Stimulated activated CD4-positive, alpha-beta T cell treated with anti-CD3 and anti-CD28 coated beads, TNF-alpha, amount 100 ng/mL, for 48 hours (primary cell): ENCODE measurements at regions not wholly inside any gene's neighbourhood (a gene's known extent, or its start where the extent isn't known, plus 50 kb on each side); places are given as distances from the start of the nearest gene placed in this dataset.
"Not testable (repeated sequence)": the region's sequence is repeated elsewhere in the genome, so short reads cannot be mapped to it uniquely, and the experiment has no call there.

Source experiments
- DNase-seq, 3 donors: peaks; one replicate each; pipeline ENCODE4 v3.0.0-alpha.2; 2020; ENCODE audit warnings: low read depth in 3 of 3

- DNase-seq: no peak
Observed at GRCh38 chr7:113392841-113393540, 274.6 kb upstream of the SMIM30 start.

GRCh38 chr7:113392421-113392820 lies 274.1 kb upstream of the SMIM30 start:
- no peak for DNase-seq

GRCh38 chr7:113389112-113389646 lies 270.8 kb upstream of the SMIM30 start:
- DNase-seq: no peak

- no peak for DNase-seq
Observed at GRCh38 chr7:113383638-113384037, 265.3 kb upstream of the SMIM30 start.

- no peak for DNase-seq
Observed at GRCh38 chr7:113379746-113380145, 261.4 kb upstream of the SMIM30 start.

GRCh38 chr7:113374955-113375354 lies 256.6 kb upstream of the SMIM30 start:
- no peak for DNase-seq

GRCh38 chr7:113373863-113374262 lies 255.5 kb upstream of the SMIM30 start:
- no peak for DNase-seq

- no peak for DNase-seq
Observed at GRCh38 chr7:113371416-113372043, 253.2 kb upstream of the SMIM30 start.

- no peak for DNase-seq
Observed at GRCh38 chr7:113370910-113371309, 252.6 kb upstream of the SMIM30 start.

GRCh38 chr7:113368256-113368655 lies 249.9 kb upstream of the SMIM30 start:
- no peak for DNase-seq

GRCh38 chr7:113367041-113367586 lies 248.8 kb upstream of the SMIM30 start:
- no peak for DNase-seq

- DNase-seq: no peak
Observed at GRCh38 chr7:113366122-113366521, 247.8 kb upstream of the SMIM30 start.

GRCh38 chr7:113349339-113349738 lies 231.0 kb upstream of the SMIM30 start:
- DNase-seq: no peak

- no peak for DNase-seq
Observed at GRCh38 chr7:113339661-113340060, 221.3 kb upstream of the SMIM30 start.

- no peak for DNase-seq
Observed at GRCh38 chr7:113338071-113338696, 219.8 kb upstream of the SMIM30 start.

GRCh38 chr7:113336838-113337237 lies 218.5 kb upstream of the SMIM30 start:
- DNase-seq: not testable (repeated sequence)

- no peak for DNase-seq
Observed at GRCh38 chr7:113331155-113331898, 213.0 kb upstream of the SMIM30 start.

- no peak for DNase-seq
Observed at GRCh38 chr7:113321201-113321600, 202.8 kb upstream of the SMIM30 start.

GRCh38 chr7:113320419-113320818 lies 202.1 kb upstream of the SMIM30 start:
- no peak for DNase-seq

GRCh38 chr7:113314594-113314993 lies 196.2 kb upstream of the SMIM30 start:
- DNase-seq: no peak

- no peak for DNase-seq
Observed at GRCh38 chr7:113308399-113308798, 190.0 kb upstream of the SMIM30 start.

- no peak for DNase-seq
Observed at GRCh38 chr7:113307147-113307546, 188.8 kb upstream of the SMIM30 start.
